Mucosa of gallbladder (tissue), 1 donor: ENCODE measurements at regions not wholly inside any gene's neighbourhood (a gene's known extent, or its start where the extent isn't known, plus 50 kb on each side); places are given as distances from the start of the nearest gene placed in this dataset.

Experiments used
- DNase-seq: peaks from one replicate; pipeline ENCODE4 v3.0.0-alpha.2; 2020; ENCODE audit warnings: low spot score
- donor health status: DM: no; HTN: no; CAD: no.

- no peak for DNase-seq
Observed at GRCh38 chr3:153313302-153313965, 151.4 kb downstream of the RAP2B start.

GRCh38 chr3:153314038-153314437 lies 152.0 kb downstream of the RAP2B start:
- no peak for DNase-seq

- no peak for DNase-seq
Observed at GRCh38 chr3:153315781-153316180, 153.8 kb downstream of the RAP2B start.

GRCh38 chr3:153319705-153320554 lies 157.9 kb downstream of the RAP2B start:
- no peak for DNase-seq

- DNase-seq: no peak
Observed at GRCh38 chr3:153320585-153321128, 158.6 kb downstream of the RAP2B start.

- DNase-seq: no peak
Observed at GRCh38 chr3:153328690-153329089, 166.7 kb downstream of the RAP2B start.

- no peak for DNase-seq
Observed at GRCh38 chr3:153330901-153331300, 168.9 kb downstream of the RAP2B start.

- DNase-seq: no peak
Observed at GRCh38 chr3:153331676-153332075, 169.7 kb downstream of the RAP2B start.

GRCh38 chr3:153334558-153334957 lies 172.5 kb downstream of the RAP2B start:
- no peak for DNase-seq

GRCh38 chr3:153337369-153337768 lies 175.3 kb downstream of the RAP2B start:
- DNase-seq: no peak

- DNase-seq: no peak
Observed at GRCh38 chr3:153338487-153338886, 176.5 kb downstream of the RAP2B start.

- DNase-seq: no peak
Observed at GRCh38 chr3:153339065-153339464, 177.0 kb downstream of the RAP2B start.

- DNase-seq: no peak
Observed at GRCh38 chr3:153343988-153344782, 182.2 kb downstream of the RAP2B start.

GRCh38 chr3:153348457-153349107 lies 186.6 kb downstream of the RAP2B start:
- DNase-seq: no peak

- DNase-seq: no peak
Observed at GRCh38 chr3:153349108-153349499, 187.1 kb downstream of the RAP2B start.

GRCh38 chr3:153350420-153350819 lies 188.4 kb downstream of the RAP2B start:
- no peak for DNase-seq

GRCh38 chr3:153354641-153355040 lies 192.6 kb downstream of the RAP2B start:
- DNase-seq: no peak

GRCh38 chr3:153355559-153355958 lies 193.5 kb downstream of the RAP2B start:
- no peak for DNase-seq

- DNase-seq: no peak
Observed at GRCh38 chr3:153356908-153357307, 194.9 kb downstream of the RAP2B start.

- no peak for DNase-seq
Observed at GRCh38 chr3:153357436-153357835, 195.4 kb downstream of the RAP2B start.

GRCh38 chr3:153369561-153370374 lies 207.7 kb downstream of the RAP2B start:
- no peak for DNase-seq
